ENCODE measurements at regions not wholly inside any gene's neighbourhood (a gene's known extent, or its start where the extent isn't known, plus 50 kb on each side); places are given as distances from the start of the nearest gene placed in this dataset.
"Not testable (repeated sequence)": the region's sequence is repeated elsewhere in the genome, so short reads cannot be mapped to it uniquely, and the experiment has no call there.

DNA sequence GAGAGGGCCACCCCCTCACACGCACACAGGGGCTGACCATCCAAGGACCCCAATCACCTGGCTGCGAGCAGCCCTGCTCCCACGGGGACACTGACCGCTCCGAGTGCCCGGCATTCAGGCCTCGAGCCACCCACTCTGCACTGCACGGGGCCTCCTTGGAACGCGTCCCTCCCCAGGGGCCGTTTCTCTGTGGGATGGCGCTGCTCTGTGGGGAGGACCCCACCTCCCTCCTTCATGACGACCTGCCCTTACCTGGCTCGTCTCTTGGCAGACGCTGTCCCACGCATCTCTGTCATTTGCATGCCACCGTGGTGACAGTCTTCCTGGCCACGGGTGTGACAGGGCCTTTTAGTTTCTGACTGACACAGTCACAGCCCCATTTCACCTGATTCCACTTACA, 334.5 kb downstream of the PREX1 start:
- TF ChIP-seq TARDBP, ARNT, FOXK2, ELF4 (IDR thresholded peaks at IDR 0.05): not testable (repeated sequence)

Measured in HEK293T (cell line).